HepG2 (cell line): ENCODE measurements at regions not wholly inside any gene's neighbourhood (a gene's known extent, or its start where the extent isn't known, plus 50 kb on each side); places are given as distances from the start of the nearest gene placed in this dataset.

Source experiments
- ATAC-seq: fragments of 200-7000 bp; cut with Tn5 transposase; 3 replicates; pipeline ENCODE4 v1.9.1; 2020; ENCODE audit warnings: mild to moderate bottlenecking, moderate library complexity
- BruUV-seq: library from RNA; stranded (reverse); fragments of 400-500 nt; replicated peaks from 2 replicates; lab custom pipeline; 2021; lab: Mats Ljungman, UMichigan
- CTCF ChIA-PET: fragments of 300-600 bp; formaldehyde crosslinking; extraction: SDS; loops from one replicate; lab custom pipeline; 2021; ENCODE audit warnings: low total read pairs, inconsistent platforms, low intra/inter-chr PET ratio; lab: Yijun Ruan, JAX
- POLR2A ChIA-PET: fragments of 350-600 bp; sonication (Branson Sonifier 250); formaldehyde crosslinking; loops from one replicate; lab custom pipeline; 2020; ENCODE audit warnings: antibody characterized with exemption, inconsistent platforms; lab: Yijun Ruan, JAX
- DNase-seq: peaks from one replicate; pipeline ENCODE4 v3.0.0-alpha.2; 2015; ENCODE audit warnings: low spot score
- FAIRE-seq: peaks from 3 replicates; lab custom pipeline; 2011; peaks lifted over from hg19 to GRCh38; lab: Jason Lieb, UNC
- H2AFZ ChIP-seq: one replicate; pipeline ENCODE4 v1.6.1; 2011; ENCODE audit warnings: low read length, inconsistent platforms
- H3K27ac ChIP-seq: fragments of 300-600 bp; 3 replicates; pipeline ENCODE4 v1.8.0; 2011; ENCODE audit warnings: mixed run types, mild to moderate bottlenecking, mixed read lengths, low read length, inconsistent platforms; ENCODE audit not compliant: insufficient read depth; ENCODE audit errors: extremely low read length
- H3K27me3 ChIP-seq, 2 experiments: fragments of 200-600 bp in 1 of 2; 2 replicates in 1 of 2; 3 replicates in 1 of 2; pipeline versions ENCODE4 v1.6.0 to v1.8.0; 2011; ENCODE audit warnings: low read length in 2 of 2, mild to moderate bottlenecking in 2 of 2, moderate library complexity in 2 of 2, inconsistent platforms in 1 of 2; ENCODE audit not compliant: insufficient read depth in 2 of 2, control insufficient read depth in 1 of 2
- H3K36me3 ChIP-seq, 2 experiments: fragments of 200-600 bp in 1 of 2; replicated peaks in 1 of 2; 2 replicates in 1 of 2; 3 replicates in 1 of 2; pipeline versions ENCODE4 v1.5.1 to v1.8.0; 2011; ENCODE audit warnings: low read length in 2 of 2, inconsistent platforms in 1 of 2; ENCODE audit not compliant: insufficient read depth in 2 of 2, control insufficient read depth in 1 of 2
- H3K4me1 ChIP-seq: 2 replicates; pipeline ENCODE4 v1.5.1; 2012; ENCODE audit warnings: low read length, inconsistent platforms; ENCODE audit not compliant: insufficient read depth
- H3K4me2 ChIP-seq: 2 replicates; pipeline ENCODE4 v1.6.0; 2011; ENCODE audit warnings: low read depth, low read length, inconsistent platforms
- H3K4me3 ChIP-seq, 3 experiments: fragments of 200-600 bp in 1 of 3; sonication (generic), shearing (Covaris generic) in 1 of 3; replicated peaks in 1 of 3; 2 replicates each; pipeline ENCODE4 v1.5.1; 2011 to 2016; ENCODE audit warnings: low read length in 3 of 3, inconsistent platforms in 2 of 3, low read depth in 2 of 3, mild to moderate bottlenecking in 2 of 3, control low read depth in 1 of 3, mixed read lengths in 1 of 3; ENCODE audit not compliant: insufficient read depth in 1 of 3
- H3K79me2 ChIP-seq: one replicate; pipeline ENCODE4 v1.6.1; 2011; ENCODE audit warnings: low read length, inconsistent platforms; ENCODE audit not compliant: insufficient read depth
- H3K9ac ChIP-seq: 2 replicates; pipeline ENCODE4 v1.6.0; 2011; ENCODE audit warnings: mild to moderate bottlenecking, low read depth, low read length, inconsistent platforms; ENCODE audit not compliant: insufficient read depth
- H3K9me3 ChIP-seq: 2 replicates; pipeline ENCODE4 v1.5.1; 2012; ENCODE audit warnings: mild to moderate bottlenecking, low read length
- H4K20me1 ChIP-seq: 2 replicates; pipeline ENCODE4 v1.6.0; 2011; ENCODE audit warnings: inconsistent platforms, mild to moderate bottlenecking, low read length, moderate library complexity; ENCODE audit not compliant: insufficient read depth
- MED13 ChIP-seq: sonication (generic); formaldehyde crosslinking; IDR thresholded peaks from 2 replicates; pipeline ENCODE4 v1.5.0; 2020; ENCODE audit warnings: missing genetic modification reagents
- NR2F1 ChIP-seq, 2 experiments: fragments of 450-650 bp in 1 of 2; formaldehyde crosslinking in 1 of 2; IDR thresholded peaks; 2 replicates each; pipeline versions ENCODE4 v1.5.0 to v1.6.1; 2016 to 2020; ENCODE audit warnings: mild to moderate bottlenecking in 1 of 2, missing compliant biosample characterization in 1 of 2, missing genetic modification reagents in 1 of 2, moderate library complexity in 1 of 2
- RXRB ChIP-seq: IDR thresholded peaks from 2 replicates; pipeline ENCODE4 v1.6.1; 2016; ENCODE audit warnings: borderline replicate concordance, missing genetic modification reagents, missing compliant biosample characterization
- SAP130 ChIP-seq: IDR thresholded peaks from 2 replicates; pipeline ENCODE4 v1.6.1; 2016; ENCODE audit warnings: low read depth
- ZHX2 ChIP-seq, 2 experiments: sonication (generic) in 1 of 2; formaldehyde crosslinking in 1 of 2; IDR thresholded peaks; 2 replicates each; pipeline versions ENCODE4 v1.6.1 to v1.9.0; 2014 to 2022; ENCODE audit warnings: antibody characterized with exemption in 1 of 2, borderline replicate concordance in 1 of 2, inconsistent platforms in 1 of 2, low read depth in 1 of 2, missing genetic modification reagents in 1 of 2
- ZNF800 ChIP-seq: sonication (generic); formaldehyde crosslinking; IDR thresholded peaks from 2 replicates; pipeline ENCODE4 v1.4.0; 2020; ENCODE audit warnings: missing genetic modification reagents
- WGBS: methylation state at CpG from one replicate; pipeline ENCODE4 v1.1.6; 2017; ENCODE audit warnings: low lambda C conversion rate; 5-methylcytosine and 5-hydroxymethylcytosine counted together
- in situ Hi-C: cut with HindIII; loops from 2 replicates; pipeline ENCODE4 v1.10.0; 2017; ENCODE audit warnings: low pct_unique_long_range_greater_than_20kb; ENCODE audit not compliant: extremely low pct_ligation_motif_present
- intact Hi-C: fragments of 100-400 bp; cut with micrococcal nuclease; formaldehyde crosslinking; loops from one replicate; pipeline ENCODE4 v1.10.0; 2022; ENCODE audit not compliant: unreplicated experiment
- TF ChIP-seq, protein P1 (sequence below): IDR thresholded peaks from 2 replicates; pipeline ENCODE4 v1.6.1; 2016; ENCODE audit warnings: low read depth, control low read depth
- TF ChIP-seq, protein P2 (sequence below), 2 experiments: sonication (generic) in 1 of 2; formaldehyde crosslinking in 1 of 2; IDR thresholded peaks; 2 replicates each; pipeline versions ENCODE4 v1.4.0 to v1.6.1; 2016 to 2020; ENCODE audit warnings: borderline replicate concordance in 1 of 2, low read depth in 1 of 2, mild to moderate bottlenecking in 1 of 2, missing genetic modification reagents in 1 of 2

DNA sequence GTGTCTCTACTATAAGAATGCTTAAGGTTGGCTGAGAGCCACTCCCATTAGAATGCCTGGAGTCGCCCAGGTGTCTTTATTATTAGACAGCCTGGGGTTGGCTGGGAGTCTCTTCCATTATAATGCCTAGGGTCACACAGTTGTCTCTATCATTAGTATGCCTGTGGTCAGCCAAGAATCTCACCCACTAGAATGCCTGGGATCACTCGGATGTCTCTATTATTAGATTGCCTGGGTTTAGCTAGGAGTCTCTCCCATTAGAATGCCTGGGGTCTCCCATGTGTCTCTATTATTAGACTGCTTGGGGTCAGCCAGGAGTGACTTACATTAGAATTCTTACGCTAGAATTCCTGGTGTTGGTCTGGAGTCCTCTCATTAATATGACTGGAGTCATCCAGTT, 2255.3 kb downstream of the TP53TG3F start (continued):
- TF ChIP-seq ZHX2 (IDR thresholded peaks at IDR 0.05; ENCODE audit: low read depth), result no peak
- TF ChIP-seq ZHX2 (CRISPR knock-in tag; IDR thresholded peaks at IDR 0.05; ENCODE audit: borderline replicate concordance), result no peak
- no peak for TF ChIP-seq MED13 (CRISPR knock-in tag)

GRCh38 chr16:35724551-35724950, 2265.1 kb downstream of the TP53TG3F start:
- H3K27ac ChIP-seq, result no peak overlapping the region
- H3K27me3 ChIP-seq, result no peaks in the 10 kb centered on the region
- POLR2A ChIA-PET, result no interaction called here
- H2AFZ ChIP-seq, result no peak overlapping the region
- no peaks in the 10 kb centered on the region for H4K20me1 ChIP-seq
- BruUV-seq, result no TSS peak
- intact Hi-C loops, result no loop called here
- no peak overlapping the region for H3K4me3 ChIP-seq
- no peak overlapping the region for H3K4me2 ChIP-seq
- ATAC-seq, result no peak
- H3K4me1 ChIP-seq, result no peaks in the 10 kb centered on the region
- no peak overlapping the region for H3K9ac ChIP-seq
- no peaks in the 10 kb centered on the region for H3K36me3 ChIP-seq
- H3K79me2 ChIP-seq, result no peaks in the 10 kb centered on the region
- FAIRE-seq, result no peak
- H3K9me3 ChIP-seq, result peaks cover 99% of the 10 kb centered on the region
- CTCF ChIA-PET, result no interaction called here
- in situ Hi-C loops, result no loop called here
- DNase-seq, result no peak
- 0% methylated on average over 3 of the region's 3 CpGs for WGBS
- TF ChIP-seq, protein P1, sequence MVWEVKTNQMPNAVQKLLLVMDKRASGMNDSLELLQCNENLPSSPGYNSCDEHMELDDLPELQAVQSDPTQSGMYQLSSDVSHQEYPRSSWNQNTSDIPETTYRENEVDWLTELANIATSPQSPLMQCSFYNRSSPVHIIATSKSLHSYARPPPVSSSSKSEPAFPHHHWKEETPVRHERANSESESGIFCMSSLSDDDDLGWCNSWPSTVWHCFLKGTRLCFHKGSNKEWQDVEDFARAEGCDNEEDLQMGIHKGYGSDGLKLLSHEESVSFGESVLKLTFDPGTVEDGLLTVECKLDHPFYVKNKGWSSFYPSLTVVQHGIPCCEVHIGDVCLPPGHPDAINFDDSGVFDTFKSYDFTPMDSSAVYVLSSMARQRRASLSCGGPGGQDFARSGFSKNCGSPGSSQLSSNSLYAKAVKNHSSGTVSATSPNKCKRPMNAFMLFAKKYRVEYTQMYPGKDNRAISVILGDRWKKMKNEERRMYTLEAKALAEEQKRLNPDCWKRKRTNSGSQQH, result no peak
- no peak for TF ChIP-seq SAP130 (CRISPR knock-in tag)
- TF ChIP-seq ZNF800 (CRISPR knock-in tag), result no peak
- TF ChIP-seq NR2F1 (CRISPR knock-in tag; IDR thresholded peaks at IDR 0.05), result no peak
- TF ChIP-seq RXRB, result no peak
- TF ChIP-seq, protein P2, sequence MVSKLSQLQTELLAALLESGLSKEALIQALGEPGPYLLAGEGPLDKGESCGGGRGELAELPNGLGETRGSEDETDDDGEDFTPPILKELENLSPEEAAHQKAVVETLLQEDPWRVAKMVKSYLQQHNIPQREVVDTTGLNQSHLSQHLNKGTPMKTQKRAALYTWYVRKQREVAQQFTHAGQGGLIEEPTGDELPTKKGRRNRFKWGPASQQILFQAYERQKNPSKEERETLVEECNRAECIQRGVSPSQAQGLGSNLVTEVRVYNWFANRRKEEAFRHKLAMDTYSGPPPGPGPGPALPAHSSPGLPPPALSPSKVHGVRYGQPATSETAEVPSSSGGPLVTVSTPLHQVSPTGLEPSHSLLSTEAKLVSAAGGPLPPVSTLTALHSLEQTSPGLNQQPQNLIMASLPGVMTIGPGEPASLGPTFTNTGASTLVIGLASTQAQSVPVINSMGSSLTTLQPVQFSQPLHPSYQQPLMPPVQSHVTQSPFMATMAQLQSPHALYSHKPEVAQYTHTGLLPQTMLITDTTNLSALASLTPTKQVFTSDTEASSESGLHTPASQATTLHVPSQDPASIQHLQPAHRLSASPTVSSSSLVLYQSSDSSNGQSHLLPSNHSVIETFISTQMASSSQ (IDR thresholded peaks at IDR 0.05; ENCODE audit: low read depth), result no peak
- TF ChIP-seq, protein P2 (CRISPR knock-in tag; IDR thresholded peaks at IDR 0.05; ENCODE audit: borderline replicate concordance), result no peak
